ENCODE measurements at regions not wholly inside any gene's neighbourhood (a gene's known extent, or its start where the extent isn't known, plus 50 kb on each side); places are given as distances from the start of the nearest gene placed in this dataset.

- H2AK5ac ChIP-seq (ENCODE audit: insufficient read length, low read length): no peak overlapping the region
- no peaks in the 10 kb centered on the region for H4K20me1 ChIP-seq (ENCODE audit: control insufficient read depth, insufficient read depth, insufficient read length)
- H3K56ac ChIP-seq (ENCODE audit: insufficient read length, low read depth, low read length): no peak overlapping the region
- H3K27ac Mint-ChIP-seq: peak overlapping the region in 1 of 3 experiments; percentile 31; a peak in 1 of 7 replicates
- H3K4me1 Mint-ChIP-seq: peaks cover 3% of the 10 kb centered on the region in 2 experiments
- peaks cover under 1% of the 10 kb centered on the region; the same call in 1 of the 2 replicates for H3K4me1 ChIP-seq (ENCODE audit: insufficient read depth, low read length)
- H3K79me2 ChIP-seq (ENCODE audit: insufficient read depth, low read length): no peaks in the 10 kb centered on the region
- H4K5ac ChIP-seq (ENCODE audit: insufficient read length, low read depth, low read length): no peak overlapping the region
- H2AFZ ChIP-seq (ENCODE audit: low read length): no peak overlapping the region
- no peak overlapping the region for H2BK20ac ChIP-seq (ENCODE audit: low read depth, low read length, poor library complexity, severe bottlenecking)
- no peak overlapping the region for H3K14ac ChIP-seq (ENCODE audit: insufficient read depth, low read length)
- H3K18ac ChIP-seq (ENCODE audit: insufficient read length, low read depth, low read length): no peak overlapping the region
- H2BK5ac ChIP-seq (ENCODE audit: insufficient read length, low read length): no peak overlapping the region
- H2BK15ac ChIP-seq (ENCODE audit: low read depth, low read length): no peak overlapping the region
- H4K91ac ChIP-seq (ENCODE audit: insufficient read length, low read depth, low read length): no peak overlapping the region
- no peak for TF ChIP-seq CTCF (conservative IDR thresholded peaks at IDR 0.05)
- H3K4me3 Mint-ChIP-seq: no peak overlapping the region
- H3K9me3 Mint-ChIP-seq: 0 out of 5 replicates have a peak, but pooled peaks cover 0 to 2% of the 10 kb centered on the region in 2 experiments
- H3K9ac ChIP-seq (ENCODE audit: extremely low read depth, insufficient read length, low read length): no peak overlapping the region
- no peak overlapping the region for H3K27ac ChIP-seq (ENCODE audit: insufficient read length, low read depth, low read length)
- no peaks in the 10 kb centered on the region for H3K27me3 ChIP-seq (ENCODE audit: insufficient read depth, low read length)
- no peak overlapping the region for H3T11ph ChIP-seq (ENCODE audit: low read length)
- H3K9me3 ChIP-seq (ENCODE audit: control insufficient read depth, low read depth, low read length): no peaks in the 10 kb centered on the region
- DNase-seq: no peak
- H2BK12ac ChIP-seq (ENCODE audit: insufficient read length, low read depth, low read length): no peak overlapping the region
- no peak overlapping the region for H3K23ac ChIP-seq (ENCODE audit: insufficient read length, low read depth, low read length)
- H3K79me1 ChIP-seq (ENCODE audit: insufficient read depth, low read depth, low read length, poor library complexity, severe bottlenecking): no peaks in the 10 kb centered on the region
- no peak overlapping the region for H2BK120ac ChIP-seq (ENCODE audit: low read depth, low read length, poor library complexity, severe bottlenecking)
- H4K8ac ChIP-seq (replicated peaks; ENCODE audit: insufficient read length, low read depth, low read length): no peak overlapping the region
- H3K27me3 Mint-ChIP-seq (ENCODE audit: low read depth): no peaks in the 10 kb centered on the region
- no peak overlapping the region for H3K4me2 ChIP-seq (ENCODE audit: insufficient read depth, insufficient read length, low read length)
- H3K4ac ChIP-seq (ENCODE audit: low read depth, low read length): no peak overlapping the region
- WGBS (ENCODE audit: extremely low coverage, insufficient read length, low lambda C conversion rate): no CpG with 5 or more reads among the region's 1 CpG
- H3K36me3 Mint-ChIP-seq (ENCODE audit: insufficient read depth in 1 of 3, low read depth in 3 of 3): peaks cover 0 to 2% (median 0%) of the 10 kb centered on the region in 3 experiments; a peak in 1 of 7 replicates
- H3K23me2 ChIP-seq (ENCODE audit: insufficient read length, low read depth, low read length, poor library complexity, severe bottlenecking): no peaks in the 10 kb centered on the region
Measured at GRCh38 chr7:40978047-40978446, 724.8 kb downstream of the INHBA start.

All from H9 (cell line).